HG02588 (cell line): ENCODE measurements at regions not wholly inside any gene's neighbourhood (a gene's known extent, or its start where the extent isn't known, plus 50 kb on each side); places are given as distances from the start of the nearest gene placed in this dataset.

ENCODE experiments used
- ATAC-seq: cut with Tn5 transposase; IDR thresholded peaks from one replicate; pipeline ENCODE4 v1.9.1; 2021; ENCODE audit warnings: mild to moderate bottlenecking, moderate library complexity; ENCODE audit not compliant: unreplicated experiment

GRCh38 chr12:125720961-125721360 is 655.7 kb downstream of the AACS start:
- ATAC-seq, result no peak

- ATAC-seq, result no peak
Observed at GRCh38 chr12:125734137-125734536, 668.9 kb downstream of the AACS start.

GRCh38 chr12:125738211-125738610 is 673.0 kb downstream of the AACS start:
- ATAC-seq, result no peak

GRCh38 chr12:125742413-125742812 is 677.2 kb downstream of the AACS start:
- no peak for ATAC-seq

- no peak for ATAC-seq
Observed at GRCh38 chr12:125744201-125744600, 679.0 kb downstream of the AACS start.

- no peak for ATAC-seq
Observed at GRCh38 chr12:125755512-125755911, 690.3 kb downstream of the AACS start.

GRCh38 chr12:125766091-125766490 is 700.9 kb downstream of the AACS start:
- no peak for ATAC-seq

GRCh38 chr12:125772403-125772802 is 707.2 kb downstream of the AACS start:
- no peak for ATAC-seq

GRCh38 chr12:125773033-125773640 is 707.9 kb downstream of the AACS start:
- peak; percentile 77 for ATAC-seq

- no peak for ATAC-seq
Observed at GRCh38 chr12:125775507-125775906, 710.3 kb downstream of the AACS start.

- ATAC-seq, result no peak
Observed at GRCh38 chr12:125776212-125776611, 711.0 kb downstream of the AACS start.

GRCh38 chr12:125786143-125786542 is 720.9 kb downstream of the AACS start:
- ATAC-seq, result no peak

- no peak for ATAC-seq
Observed at GRCh38 chr12:125794401-125794800, 729.2 kb downstream of the AACS start.

GRCh38 chr12:125797421-125798175 is 732.4 kb downstream of the AACS start:
- no peak for ATAC-seq

GRCh38 chr12:125804660-125805059 is 739.4 kb downstream of the AACS start:
- ATAC-seq, result no peak

GRCh38 chr12:125824276-125824675 is 759.0 kb downstream of the AACS start:
- no peak for ATAC-seq

- ATAC-seq, result no peak
Observed at GRCh38 chr12:125835852-125836251, 770.6 kb downstream of the AACS start.

- no peak for ATAC-seq
Observed at GRCh38 chr12:125836647-125837046, 771.4 kb downstream of the AACS start.

GRCh38 chr12:125841332-125841731 is 776.1 kb downstream of the AACS start:
- ATAC-seq, result no peak

GRCh38 chr12:125852116-125852515 is 786.9 kb downstream of the AACS start:
- no peak for ATAC-seq

- no peak for ATAC-seq
Observed at GRCh38 chr12:125852679-125853078, 787.4 kb downstream of the AACS start.

GRCh38 chr12:125853670-125854069 is 788.4 kb downstream of the AACS start:
- no peak for ATAC-seq

- ATAC-seq, result no peak
Observed at GRCh38 chr12:125856366-125856765, 791.1 kb downstream of the AACS start.
